ENCODE measurements at regions not wholly inside any gene's neighbourhood (a gene's known extent, or its start where the extent isn't known, plus 50 kb on each side); places are given as distances from the start of the nearest gene placed in this dataset.

- 50 to 54% (median 51%) methylated on average over 1 of the region's 1 CpG for WGBS, 3 donors
- no peaks in the 10 kb centered on the region for H3K4me1 ChIP-seq (ENCODE audit: insufficient read depth)
- intact Hi-C loops (cut with DNase I): no loop called here
- no peak overlapping the region for H3K4me3 ChIP-seq
- TF ChIP-seq POLR2A (IDR thresholded peaks at IDR 0.05): no peak
- TF ChIP-seq EP300 (IDR thresholded peaks at IDR 0.05): no peak
- no peak for TF ChIP-seq CTCF (IDR thresholded peaks at IDR 0.05)
- no peaks in the 10 kb centered on the region for H3K36me3 ChIP-seq
- no peak for DNase-seq
- no peak overlapping the region for H3K27ac ChIP-seq
- H3K9me3 ChIP-seq: no peaks in the 10 kb centered on the region
- H3K27me3 ChIP-seq: no peaks in the 10 kb centered on the region
Measured at GRCh38 chr13:90184355-90184754, 1163.1 kb upstream of the MIR17HG start.

GRCh38 chr13:90185734-90186133 is 1161.8 kb upstream of the MIR17HG start:
- H3K4me1 ChIP-seq (ENCODE audit: insufficient read depth): no peaks in the 10 kb centered on the region
- H3K9me3 ChIP-seq: no peaks in the 10 kb centered on the region
- no peak for TF ChIP-seq CTCF (IDR thresholded peaks at IDR 0.05)
- no peaks in the 10 kb centered on the region for H3K27me3 ChIP-seq
- no peak overlapping the region for H3K27ac ChIP-seq
- H3K36me3 ChIP-seq: no peaks in the 10 kb centered on the region
- no peak overlapping the region for H3K4me3 ChIP-seq
- intact Hi-C loops (cut with DNase I): no loop called here
- DNase-seq: no peak

- intact Hi-C loops (cut with DNase I): no loop called here
- 60 to 67% (median 61%) methylated on average over 5 of the region's 5 CpGs for WGBS, 3 donors
- DNase-seq: no peak
- Histone ChIP-seq H3K27ac (no peak overlapping the region), H3K36me3 (no peaks in the 10 kb centered on the region), H3K4me3 (no peak overlapping the region), H3K9me3 (no peaks in the 10 kb centered on the region), H3K27me3 (no peaks in the 10 kb centered on the region), H3K4me1 (ENCODE audit: insufficient read depth) (no peaks in the 10 kb centered on the region)
- TF ChIP-seq CTCF (IDR thresholded peaks at IDR 0.05): no peak
- no peak for TF ChIP-seq EP300 (IDR thresholded peaks at IDR 0.05)
- no peak for TF ChIP-seq POLR2A (IDR thresholded peaks at IDR 0.05)
Measured at GRCh38 chr13:90187478-90188350, 1159.8 kb upstream of the MIR17HG start.

GRCh38 chr13:90188351-90188636 is 1159.2 kb upstream of the MIR17HG start:
- TF ChIP-seq CTCF (IDR thresholded peaks at IDR 0.05) (no peak), EP300 (IDR thresholded peaks at IDR 0.05) (no peak), POLR2A (IDR thresholded peaks at IDR 0.05) (no peak)
- intact Hi-C loops (cut with DNase I): no loop called here
- Histone ChIP-seq H3K4me1 (ENCODE audit: insufficient read depth) (no peaks in the 10 kb centered on the region), H3K27ac (no peak overlapping the region), H3K27me3 (no peaks in the 10 kb centered on the region), H3K36me3 (no peaks in the 10 kb centered on the region), H3K4me3 (no peak overlapping the region), H3K9me3 (no peaks in the 10 kb centered on the region)
- 57 to 68% (median 68%) methylated on average over 3 of the region's 3 CpGs for WGBS, 3 donors
- DNase-seq: no peak

Measured in ovary (tissue), 7 donors.